B cell (primary cell): ENCODE measurements at regions not wholly inside any gene's neighbourhood (a gene's known extent, or its start where the extent isn't known, plus 50 kb on each side); places are given as distances from the start of the nearest gene placed in this dataset.

ENCODE experiments used
- EZH2 ChIP-seq: IDR thresholded peaks from 2 replicates; pipeline ENCODE4 v1.6.1; 2012; ENCODE audit warnings: borderline replicate concordance, low read depth, mild to moderate bottlenecking, moderate library complexity, low read length; ENCODE audit not compliant: insufficient read depth, poor library complexity, severe bottlenecking
- TF ChIP-seq, protein P1 (sequence below): fragments of 200-600 bp; IDR thresholded peaks from one replicate; pipeline ENCODE4 v1.8.0; 2022; ENCODE audit warnings: antibody characterized with exemption, mild to moderate bottlenecking

- TF ChIP-seq EZH2 = no peak
- TF ChIP-seq, protein P1, sequence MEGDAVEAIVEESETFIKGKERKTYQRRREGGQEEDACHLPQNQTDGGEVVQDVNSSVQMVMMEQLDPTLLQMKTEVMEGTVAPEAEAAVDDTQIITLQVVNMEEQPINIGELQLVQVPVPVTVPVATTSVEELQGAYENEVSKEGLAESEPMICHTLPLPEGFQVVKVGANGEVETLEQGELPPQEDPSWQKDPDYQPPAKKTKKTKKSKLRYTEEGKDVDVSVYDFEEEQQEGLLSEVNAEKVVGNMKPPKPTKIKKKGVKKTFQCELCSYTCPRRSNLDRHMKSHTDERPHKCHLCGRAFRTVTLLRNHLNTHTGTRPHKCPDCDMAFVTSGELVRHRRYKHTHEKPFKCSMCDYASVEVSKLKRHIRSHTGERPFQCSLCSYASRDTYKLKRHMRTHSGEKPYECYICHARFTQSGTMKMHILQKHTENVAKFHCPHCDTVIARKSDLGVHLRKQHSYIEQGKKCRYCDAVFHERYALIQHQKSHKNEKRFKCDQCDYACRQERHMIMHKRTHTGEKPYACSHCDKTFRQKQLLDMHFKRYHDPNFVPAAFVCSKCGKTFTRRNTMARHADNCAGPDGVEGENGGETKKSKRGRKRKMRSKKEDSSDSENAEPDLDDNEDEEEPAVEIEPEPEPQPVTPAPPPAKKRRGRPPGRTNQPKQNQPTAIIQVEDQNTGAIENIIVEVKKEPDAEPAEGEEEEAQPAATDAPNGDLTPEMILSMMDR = no peak
Measured at GRCh38 chr1:38580594-38580993, 279.0 kb downstream of the RRAGC start.
